C4-2B (cell line): ENCODE measurements at regions not wholly inside any gene's neighbourhood (a gene's known extent, or its start where the extent isn't known, plus 50 kb on each side); places are given as distances from the start of the nearest gene placed in this dataset.

Experiments
- H3K27ac ChIP-seq: fragments of 450-650 bp; 2 replicates; pipeline ENCODE4 v1.5.1; 2017
- CTCF ChIP-seq: fragments of 450-650 bp; conservative IDR thresholded peaks from 2 replicates; pipeline ENCODE4 v1.5.1; 2017; ENCODE audit warnings: mild to moderate bottlenecking
- ZFX ChIP-seq: fragments of 450-650 bp; IDR thresholded peaks from 2 replicates; pipeline ENCODE4 v1.6.1; 2017

- TF ChIP-seq ZFX (no peak), CTCF (no peak)
- no peak overlapping the region for H3K27ac ChIP-seq
Observed at GRCh38 chr5:164898705-164899104, 1393.3 kb downstream of the MAT2B start.

- TF ChIP-seq CTCF (no peak), ZFX (no peak)
- no peak overlapping the region for H3K27ac ChIP-seq
Observed at GRCh38 chr5:164909673-164910072, 1404.3 kb downstream of the MAT2B start.

DNA sequence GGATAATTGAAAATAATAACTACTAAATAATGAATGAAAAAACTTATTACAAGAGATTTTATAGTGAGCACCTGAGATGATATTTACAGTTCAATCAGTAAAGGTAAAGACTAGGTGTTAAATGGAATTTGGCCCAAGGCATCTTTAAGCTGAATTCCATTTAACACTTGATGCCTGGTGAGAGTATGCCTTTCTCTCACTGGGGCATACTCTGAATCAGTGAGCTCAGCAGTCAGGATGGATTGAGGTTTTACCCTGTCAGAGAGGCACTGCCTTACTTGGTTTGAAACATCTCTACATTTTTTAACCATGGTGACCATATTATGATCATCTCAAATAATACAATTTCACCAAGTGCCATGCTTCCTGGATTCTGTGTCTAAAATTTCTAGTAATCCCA lies 1416.3 kb downstream of the MAT2B start:
- H3K27ac ChIP-seq, result no peak overlapping the region
- TF ChIP-seq CTCF (no peak), ZFX (no peak)

DNA sequence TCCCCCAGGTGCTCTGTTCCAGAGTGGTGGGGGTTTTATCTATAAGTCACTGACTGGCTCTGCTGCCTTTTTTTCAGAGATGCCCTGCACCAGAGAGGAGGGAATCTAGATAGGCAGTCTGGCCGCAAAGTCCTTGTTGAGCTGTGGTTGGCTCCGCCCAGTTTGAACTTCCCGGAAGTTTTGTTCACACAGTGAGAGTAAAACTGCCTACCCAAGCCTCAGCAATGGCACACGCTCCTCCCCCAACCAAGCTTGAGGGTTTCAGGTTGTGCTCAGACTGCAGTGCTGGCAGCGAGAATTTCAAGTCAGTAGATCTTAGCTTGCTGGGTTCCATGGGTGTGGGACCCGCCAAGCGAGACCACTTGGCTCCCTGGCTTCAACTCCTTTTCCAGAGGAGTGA lies 1428.6 kb downstream of the MAT2B start:
- H3K27ac ChIP-seq, result no peak overlapping the region
- TF ChIP-seq CTCF, result no peak
- no peak for TF ChIP-seq ZFX

- no peak for TF ChIP-seq ZFX
- no peak for TF ChIP-seq CTCF
- no peak overlapping the region for H3K27ac ChIP-seq
Observed at GRCh38 chr5:164934561-164934960, 1429.1 kb downstream of the MAT2B start.

GRCh38 chr5:164941132-164941531 lies 1435.7 kb downstream of the MAT2B start:
- H3K27ac ChIP-seq, result no peak overlapping the region
- TF ChIP-seq CTCF (no peak), ZFX (no peak)

DNA sequence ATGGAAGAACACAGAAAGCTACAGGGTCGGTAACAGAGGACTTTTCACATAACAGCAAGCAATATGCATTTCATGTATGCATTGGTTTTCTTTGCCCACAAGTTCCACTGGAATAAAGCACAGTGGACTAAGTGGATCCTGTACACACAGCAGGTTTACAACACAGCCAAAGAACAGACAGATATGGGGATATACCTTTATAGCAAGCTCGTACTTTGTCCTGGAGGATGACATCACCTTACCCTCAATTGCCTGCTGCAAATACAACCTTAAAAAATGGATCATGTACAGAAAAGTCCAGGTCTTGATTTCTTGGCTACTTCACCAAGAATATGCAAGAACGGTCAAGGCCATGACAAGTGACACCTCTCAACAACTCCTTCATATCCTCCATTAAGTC lies 1445.5 kb downstream of the MAT2B start:
- TF ChIP-seq CTCF (no peak), ZFX (no peak)

DNA sequence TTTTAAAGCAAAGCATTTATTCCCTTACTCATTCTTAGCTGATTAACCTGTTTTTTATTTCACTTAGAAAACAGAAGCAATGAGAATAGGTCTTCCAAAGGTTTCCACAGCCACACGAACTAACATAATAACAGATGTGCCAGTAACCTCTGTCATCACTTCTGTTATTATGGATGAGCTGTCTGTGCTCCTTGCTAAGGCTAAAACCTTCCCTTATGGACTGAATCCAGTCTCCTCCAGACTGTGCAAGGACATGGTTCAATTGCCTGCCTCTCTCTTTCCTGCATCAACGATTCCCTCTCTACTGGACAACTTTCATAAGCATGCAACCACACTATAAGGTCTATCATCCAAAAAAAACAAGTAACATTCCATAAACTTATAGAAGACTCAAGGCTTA lies 1446.2 kb downstream of the MAT2B start:
- TF ChIP-seq ZFX (no peak), CTCF (no peak)
- H3K27ac ChIP-seq, result no peak overlapping the region

More for the DNA sequence above, 1445.5 kb downstream of the MAT2B start:
- H3K27ac ChIP-seq, result no peak overlapping the region
